DMS 273 treated with DMSO at 0.1 percent for 48 hours (cell line): ENCODE measurements at regions not wholly inside any gene's neighbourhood (a gene's known extent, or its start where the extent isn't known, plus 50 kb on each side); places are given as distances from the start of the nearest gene placed in this dataset.
A peak's percentile ranks its signal among the peaks of the same experiment; 100 is the strongest.
"Not testable (repeated sequence)": the region's sequence is repeated elsewhere in the genome, so short reads cannot be mapped to it uniquely, and the experiment has no call there.

Source experiments
- DNase-seq: peaks from one replicate; lab custom pipeline; 2025; lab: John Stamatoyannopoulos, UW

GRCh38 chr5:138647794-138648410 lies 72.7 kb upstream of the HSPA9 start:
- DNase-seq: no peak

GRCh38 chr5:138647261-138647788 lies 72.1 kb upstream of the HSPA9 start:
- DNase-seq: no peak

GRCh38 chr5:138646671-138647070 lies 71.5 kb upstream of the HSPA9 start:
- no peak for DNase-seq

- DNase-seq: no peak
These were observed 70.8 kb upstream of the HSPA9 start for GRCh38 chr5:138645778-138646575.

- DNase-seq: no peak
These were observed 68.0 kb upstream of the HSPA9 start for GRCh38 chr5:138643040-138643791.

GRCh38 chr5:138641547-138642298 lies 66.5 kb upstream of the HSPA9 start:
- DNase-seq: peak; percentile 24

GRCh38 chr5:138640646-138641254 lies 65.5 kb upstream of the HSPA9 start:
- no peak for DNase-seq

- no peak for DNase-seq
These were observed 64.9 kb upstream of the HSPA9 start for GRCh38 chr5:138640138-138640537.

- peak; percentile 71 for DNase-seq
These were observed 64.1 kb upstream of the HSPA9 start for GRCh38 chr5:138639326-138639725.

GRCh38 chr5:138637256-138637655 lies 62.1 kb upstream of the HSPA9 start:
- no peak for DNase-seq

GRCh38 chr5:138636398-138636944 lies 61.3 kb upstream of the HSPA9 start:
- no peak for DNase-seq

- no peak for DNase-seq
These were observed 60.5 kb upstream of the HSPA9 start for GRCh38 chr5:138635708-138636107.

GRCh38 chr5:138635265-138635664 lies 60.1 kb upstream of the HSPA9 start:
- no peak for DNase-seq

GRCh38 chr5:138634804-138635203 lies 59.6 kb upstream of the HSPA9 start:
- DNase-seq: not testable (repeated sequence)

GRCh38 chr5:138632900-138633489 lies 57.8 kb upstream of the HSPA9 start:
- DNase-seq: no peak

GRCh38 chr5:138631096-138631928 lies 56.1 kb upstream of the HSPA9 start:
- DNase-seq: no peak

- DNase-seq: no peak
These were observed 54.2 kb upstream of the HSPA9 start for GRCh38 chr5:138629392-138629791.

- no peak for DNase-seq
These were observed 51.2 kb upstream of the HSPA9 start for GRCh38 chr5:138626333-138626944.

- no peak for DNase-seq
These were observed 49.9 kb upstream of the HSPA9 start for GRCh38 chr5:138625134-138625533.
